ENCODE measurements at regions not wholly inside any gene's neighbourhood (a gene's known extent, or its start where the extent isn't known, plus 50 kb on each side); places are given as distances from the start of the nearest gene placed in this dataset.

DNA sequence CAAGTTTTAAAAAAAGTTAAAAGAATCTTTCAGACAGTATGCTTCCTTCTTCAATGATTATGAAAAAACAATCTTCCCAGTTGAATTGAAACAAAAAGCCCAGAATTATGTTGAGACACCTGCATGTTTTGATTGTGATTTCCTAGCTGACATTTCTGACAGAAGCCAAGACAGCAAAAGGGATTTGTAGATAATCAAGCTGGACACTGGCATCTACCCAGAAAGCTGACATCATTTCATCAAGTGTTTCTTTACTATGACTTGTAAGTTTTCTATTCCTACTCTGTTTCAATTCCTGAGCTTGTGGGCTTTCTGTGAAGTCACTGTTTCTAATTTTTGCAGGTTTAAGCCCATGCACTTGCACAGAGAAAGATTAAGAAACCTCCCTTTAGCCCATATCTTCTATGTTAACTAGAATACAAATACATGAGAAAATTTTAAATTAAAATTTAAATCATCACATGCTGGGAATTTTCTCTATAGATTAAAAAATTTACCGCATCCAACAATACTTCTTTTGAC lies 82.9 kb upstream of the CCDC85A start:
- TF ChIP-seq ZFP30 (CRISPR knock-in tag; IDR thresholded peaks at IDR 0.05) (no peak), TCF4 (CRISPR knock-in tag; IDR thresholded peaks at IDR 0.05; ENCODE audit: borderline replicate concordance) (no peak), ZNF565 (CRISPR knock-in tag; conservative IDR thresholded peaks at IDR 0.05; ENCODE audit: low read depth) (no peak), ESRRG (CRISPR knock-in tag; IDR thresholded peaks at IDR 0.05) (no peak)
- TF ChIP-seq, protein P1, sequence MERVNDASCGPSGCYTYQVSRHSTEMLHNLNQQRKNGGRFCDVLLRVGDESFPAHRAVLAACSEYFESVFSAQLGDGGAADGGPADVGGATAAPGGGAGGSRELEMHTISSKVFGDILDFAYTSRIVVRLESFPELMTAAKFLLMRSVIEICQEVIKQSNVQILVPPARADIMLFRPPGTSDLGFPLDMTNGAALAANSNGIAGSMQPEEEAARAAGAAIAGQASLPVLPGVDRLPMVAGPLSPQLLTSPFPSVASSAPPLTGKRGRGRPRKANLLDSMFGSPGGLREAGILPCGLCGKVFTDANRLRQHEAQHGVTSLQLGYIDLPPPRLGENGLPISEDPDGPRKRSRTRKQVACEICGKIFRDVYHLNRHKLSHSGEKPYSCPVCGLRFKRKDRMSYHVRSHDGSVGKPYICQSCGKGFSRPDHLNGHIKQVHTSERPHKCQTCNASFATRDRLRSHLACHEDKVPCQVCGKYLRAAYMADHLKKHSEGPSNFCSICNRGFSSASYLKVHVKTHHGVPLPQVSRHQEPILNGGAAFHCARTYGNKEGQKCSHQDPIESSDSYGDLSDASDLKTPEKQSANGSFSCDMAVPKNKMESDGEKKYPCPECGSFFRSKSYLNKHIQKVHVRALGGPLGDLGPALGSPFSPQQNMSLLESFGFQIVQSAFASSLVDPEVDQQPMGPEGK (CRISPR knock-in tag; IDR thresholded peaks at IDR 0.05; ENCODE audit: borderline replicate concordance): no peak
